CD4-positive, alpha-beta T cell treated with Interferon alpha-2 for 1 hour (primary cell): ENCODE measurements at regions not wholly inside any gene's neighbourhood (a gene's known extent, or its start where the extent isn't known, plus 50 kb on each side); places are given as distances from the start of the nearest gene placed in this dataset.

Experiments
- DNase-seq, 2 donors: peaks; one replicate each; pipeline ENCODE4 v3.0.0-alpha.2; 2020 to 2022

GRCh38 chr12:130104571-130105106, 57.6 kb upstream of the FZD10 start:
- DNase-seq = no peak

GRCh38 chr12:130109062-130109945, 53.0 kb upstream of the FZD10 start:
- no peak for DNase-seq

- no peak for DNase-seq
These were observed 51.4 kb upstream of the FZD10 start for GRCh38 chr12:130110914-130111313.

GRCh38 chr12:130111965-130112496, 50.2 kb upstream of the FZD10 start:
- DNase-seq = no peak
